ENCODE measurements at regions not wholly inside any gene's neighbourhood (a gene's known extent, or its start where the extent isn't known, plus 50 kb on each side); places are given as distances from the start of the nearest gene placed in this dataset.

GRCh38 chr22:49594078-49594477 lies 233.6 kb downstream of the BRD1 start:
- ATAC-seq (ENCODE audit: low read depth in 2 of 2) (no peak), DNase-seq (no peak)
- Mint-ChIP-seq H3K9me3 (no peaks in the 10 kb centered on the region), H3K4me3 (no peak overlapping the region), H3K4me1 (peaks cover 0 to 9% (median 3%) of the 10 kb centered on the region in 4 donors), H3K27me3 (no peaks in the 10 kb centered on the region), H3K36me3 (no peaks in the 10 kb centered on the region), H3K27ac (no peak overlapping the region)
- Histone ChIP-seq H3K27me3 (ENCODE audit: control insufficient read depth, insufficient read depth, low read length) (no peaks in the 10 kb centered on the region), H3K9me3 (ENCODE audit: control insufficient read depth in 2 of 2, low read length in 2 of 2) (no peaks in the 10 kb centered on the region), H3K4me1 (ENCODE audit: control insufficient read depth, insufficient read depth, low read length, poor library complexity, severe bottlenecking) (no peaks in the 10 kb centered on the region), H3K36me3 (ENCODE audit: control insufficient read depth, insufficient read depth, low read length) (peaks cover 6% of the 10 kb centered on the region), H3K27ac (ENCODE audit: insufficient read depth, low read length, poor library complexity, severe bottlenecking) (no peak overlapping the region), H3K4me3 (ENCODE audit: low read depth, low read length) (no peak overlapping the region)

DNA sequence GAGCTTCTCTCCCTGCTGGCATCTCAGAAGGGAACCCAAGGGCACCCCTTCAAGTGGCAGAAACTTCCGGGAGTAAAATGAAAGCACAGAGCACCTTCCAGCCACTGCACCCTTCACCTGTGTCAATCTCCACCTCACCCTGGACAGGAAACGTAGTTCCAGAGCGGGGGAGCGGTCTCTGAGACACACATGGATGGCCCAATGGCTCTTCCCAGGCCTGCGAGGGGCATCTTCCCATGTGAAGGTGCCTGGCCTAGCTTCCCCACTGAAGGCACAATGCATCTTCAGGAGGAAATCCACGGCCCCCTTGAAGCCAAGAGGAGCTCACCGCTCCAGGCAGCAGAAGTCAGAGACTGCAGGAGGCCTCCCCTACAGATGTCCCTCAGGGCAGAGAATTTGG lies 234.2 kb downstream of the BRD1 start:
- H3K27ac ChIP-seq (ENCODE audit: insufficient read depth, low read length, poor library complexity, severe bottlenecking): no peak overlapping the region
- no peaks in the 10 kb centered on the region for H3K27me3 ChIP-seq (ENCODE audit: control insufficient read depth, insufficient read depth, low read length)
- no peak overlapping the region for H3K4me3 ChIP-seq (ENCODE audit: low read depth, low read length)
- ATAC-seq (ENCODE audit: low read depth in 2 of 2) (no peak), DNase-seq (no peak)
- peaks cover 6% of the 10 kb centered on the region for H3K36me3 ChIP-seq (ENCODE audit: control insufficient read depth, insufficient read depth, low read length)
- Mint-ChIP-seq H3K36me3 (no peaks in the 10 kb centered on the region), H3K27ac (no peak overlapping the region), H3K9me3 (no peaks in the 10 kb centered on the region), H3K4me3 (no peak overlapping the region), H3K4me1 (peaks cover 0 to 11% (median 5%) of the 10 kb centered on the region in 4 donors), H3K27me3 (no peaks in the 10 kb centered on the region)
- no peaks in the 10 kb centered on the region for H3K4me1 ChIP-seq (ENCODE audit: control insufficient read depth, insufficient read depth, low read length, poor library complexity, severe bottlenecking)
- no peaks in the 10 kb centered on the region for H3K9me3 ChIP-seq (ENCODE audit: control insufficient read depth in 2 of 2, low read length in 2 of 2)

DNA sequence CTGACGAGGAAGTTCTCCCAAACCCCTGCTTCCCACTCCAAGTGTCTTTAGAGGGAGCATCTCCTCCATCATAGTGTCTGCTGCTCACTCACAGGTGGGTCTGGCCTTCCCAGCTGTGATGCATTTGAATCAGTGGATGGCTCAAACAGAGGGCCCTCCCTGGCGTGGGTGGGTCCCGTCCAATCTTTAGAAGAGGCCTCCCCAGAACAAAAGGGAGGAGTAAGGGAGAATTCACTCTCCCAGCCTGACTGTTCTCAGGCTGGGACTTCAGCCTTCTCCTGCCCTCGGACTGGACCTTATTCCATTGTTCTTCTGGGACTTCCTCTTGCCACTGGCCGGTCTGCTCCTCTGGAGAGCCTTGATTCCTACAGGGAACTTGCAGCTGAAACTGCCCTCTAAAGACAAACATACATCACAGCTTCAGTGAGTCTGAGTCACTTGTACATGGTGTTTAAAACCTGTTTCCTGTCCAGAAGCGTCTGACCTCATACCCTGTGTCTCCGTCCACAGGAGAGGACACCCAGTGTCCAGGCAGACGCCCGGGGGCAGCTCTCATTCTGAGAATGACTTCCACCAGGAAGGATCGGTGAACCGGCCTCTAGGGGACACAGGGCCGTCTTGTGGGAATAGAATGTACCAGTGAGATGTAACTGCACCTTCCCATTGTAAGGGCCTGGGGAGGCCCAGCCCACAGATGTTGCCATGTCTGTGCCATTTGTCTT lies 234.7 kb downstream of the BRD1 start:
- H3K27ac ChIP-seq (ENCODE audit: insufficient read depth, low read length, poor library complexity, severe bottlenecking): no peak overlapping the region
- no peaks in the 10 kb centered on the region for H3K27me3 Mint-ChIP-seq
- H3K9me3 Mint-ChIP-seq: no peaks in the 10 kb centered on the region
- no peak for ATAC-seq (ENCODE audit: low read depth in 2 of 2)
- no peaks in the 10 kb centered on the region for H3K27me3 ChIP-seq (ENCODE audit: control insufficient read depth, insufficient read depth, low read length)
- no peak for DNase-seq
- no peak overlapping the region for H3K4me3 ChIP-seq (ENCODE audit: low read depth, low read length)
- H3K4me1 ChIP-seq (ENCODE audit: control insufficient read depth, insufficient read depth, low read length, poor library complexity, severe bottlenecking): no peaks in the 10 kb centered on the region
- H3K36me3 Mint-ChIP-seq: no peaks in the 10 kb centered on the region
- peaks cover 0 to 11% (median 5%) of the 10 kb centered on the region in 4 donors for H3K4me1 Mint-ChIP-seq
- H3K36me3 ChIP-seq (ENCODE audit: control insufficient read depth, insufficient read depth, low read length): peaks cover 6% of the 10 kb centered on the region
- H3K4me3 Mint-ChIP-seq: no peak overlapping the region
- no peak overlapping the region for H3K27ac Mint-ChIP-seq
- H3K9me3 ChIP-seq (ENCODE audit: control insufficient read depth in 2 of 2, low read length in 2 of 2): no peaks in the 10 kb centered on the region

- H3K27ac Mint-ChIP-seq: no peak overlapping the region
- peaks cover 0 to 11% (median 5%) of the 10 kb centered on the region in 4 donors for H3K4me1 Mint-ChIP-seq
- no peaks in the 10 kb centered on the region for H3K36me3 Mint-ChIP-seq
- H3K9me3 Mint-ChIP-seq: no peaks in the 10 kb centered on the region
- DNase-seq (no peak), ATAC-seq (ENCODE audit: low read depth in 2 of 2) (no peak)
- H3K27me3 Mint-ChIP-seq: no peaks in the 10 kb centered on the region
- Histone ChIP-seq H3K36me3 (ENCODE audit: control insufficient read depth, insufficient read depth, low read length) (peaks cover 2% of the 10 kb centered on the region), H3K9me3 (ENCODE audit: control insufficient read depth in 2 of 2, low read length in 2 of 2) (no peaks in the 10 kb centered on the region), H3K27me3 (ENCODE audit: control insufficient read depth, insufficient read depth, low read length) (no peaks in the 10 kb centered on the region), H3K4me1 (ENCODE audit: control insufficient read depth, insufficient read depth, low read length, poor library complexity, severe bottlenecking) (no peaks in the 10 kb centered on the region), H3K4me3 (ENCODE audit: low read depth, low read length) (no peak overlapping the region), H3K27ac (ENCODE audit: insufficient read depth, low read length, poor library complexity, severe bottlenecking) (no peak overlapping the region)
- H3K4me3 Mint-ChIP-seq: no peak overlapping the region
These were observed 236.7 kb downstream of the BRD1 start for GRCh38 chr22:49590851-49591445.

- H3K36me3 Mint-ChIP-seq: no peaks in the 10 kb centered on the region
- ATAC-seq (ENCODE audit: low read depth in 2 of 2) (no peak), DNase-seq (no peak)
- no peak overlapping the region for H3K27ac Mint-ChIP-seq
- Histone ChIP-seq H3K36me3 (ENCODE audit: control insufficient read depth, insufficient read depth, low read length) (no peaks in the 10 kb centered on the region), H3K27ac (ENCODE audit: insufficient read depth, low read length, poor library complexity, severe bottlenecking) (no peak overlapping the region), H3K4me1 (ENCODE audit: control insufficient read depth, insufficient read depth, low read length, poor library complexity, severe bottlenecking) (no peaks in the 10 kb centered on the region), H3K27me3 (ENCODE audit: control insufficient read depth, insufficient read depth, low read length) (no peaks in the 10 kb centered on the region), H3K4me3 (ENCODE audit: low read depth, low read length) (no peak overlapping the region), H3K9me3 (ENCODE audit: control insufficient read depth in 2 of 2, low read length in 2 of 2) (no peaks in the 10 kb centered on the region)
- H3K4me1 Mint-ChIP-seq: peaks cover 0 to 11% (median 5%) of the 10 kb centered on the region in 4 donors
- no peak overlapping the region for H3K4me3 Mint-ChIP-seq
- no peaks in the 10 kb centered on the region for H3K9me3 Mint-ChIP-seq
- no peaks in the 10 kb centered on the region for H3K27me3 Mint-ChIP-seq
These were observed 237.3 kb downstream of the BRD1 start for GRCh38 chr22:49590381-49590780.

DNA sequence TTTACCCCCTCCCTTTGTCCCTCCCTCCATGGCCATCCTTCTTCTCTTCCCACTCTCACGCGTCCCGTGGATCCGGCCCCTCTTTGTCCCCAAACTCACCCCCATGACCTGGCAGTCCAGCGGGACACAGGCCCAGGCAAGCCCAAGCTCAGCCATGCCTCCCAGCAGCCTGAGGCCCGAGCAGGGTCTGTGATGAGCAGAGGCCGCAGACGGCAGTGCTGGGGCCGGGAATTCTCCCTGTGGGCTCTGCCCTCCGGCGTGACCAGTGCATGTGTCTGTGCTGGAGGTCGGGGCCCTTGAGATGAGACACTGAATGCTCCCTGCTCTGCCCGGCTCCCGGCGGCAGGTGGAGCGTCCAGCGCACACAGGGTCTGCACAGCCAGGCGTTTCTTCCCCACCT lies 237.9 kb downstream of the BRD1 start:
- H3K27me3 Mint-ChIP-seq: no peaks in the 10 kb centered on the region
- no peak overlapping the region for H3K27ac Mint-ChIP-seq
- H3K9me3 Mint-ChIP-seq: no peaks in the 10 kb centered on the region
- H3K27ac ChIP-seq (ENCODE audit: insufficient read depth, low read length, poor library complexity, severe bottlenecking): no peak overlapping the region
- H3K9me3 ChIP-seq (ENCODE audit: control insufficient read depth in 2 of 2, low read length in 2 of 2): no peaks in the 10 kb centered on the region
- ATAC-seq (ENCODE audit: low read depth in 2 of 2) (no peak), DNase-seq (no peak)
- no peak overlapping the region for H3K4me3 ChIP-seq (ENCODE audit: low read depth, low read length)
- no peaks in the 10 kb centered on the region for H3K36me3 Mint-ChIP-seq
- H3K27me3 ChIP-seq (ENCODE audit: control insufficient read depth, insufficient read depth, low read length): no peaks in the 10 kb centered on the region
- no peaks in the 10 kb centered on the region for H3K36me3 ChIP-seq (ENCODE audit: control insufficient read depth, insufficient read depth, low read length)
- H3K4me1 Mint-ChIP-seq: peaks cover 0 to 11% (median 5%) of the 10 kb centered on the region in 4 donors
- H3K4me1 ChIP-seq (ENCODE audit: control insufficient read depth, insufficient read depth, low read length, poor library complexity, severe bottlenecking): no peaks in the 10 kb centered on the region
- no peak overlapping the region for H3K4me3 Mint-ChIP-seq

GRCh38 chr22:49589301-49589700 lies 238.4 kb downstream of the BRD1 start:
- no peak overlapping the region for H3K27ac ChIP-seq (ENCODE audit: insufficient read depth, low read length, poor library complexity, severe bottlenecking)
- no peak overlapping the region for H3K27ac Mint-ChIP-seq
- no peaks in the 10 kb centered on the region for H3K9me3 ChIP-seq (ENCODE audit: control insufficient read depth in 2 of 2, low read length in 2 of 2)
- H3K9me3 Mint-ChIP-seq: no peaks in the 10 kb centered on the region
- H3K4me3 ChIP-seq (ENCODE audit: low read depth, low read length): no peak overlapping the region
- no peaks in the 10 kb centered on the region for H3K27me3 Mint-ChIP-seq
- no peak overlapping the region for H3K4me3 Mint-ChIP-seq
- no peaks in the 10 kb centered on the region for H3K36me3 Mint-ChIP-seq
- H3K4me1 Mint-ChIP-seq: peaks cover 0 to 11% (median 5%) of the 10 kb centered on the region in 4 donors
- no peaks in the 10 kb centered on the region for H3K36me3 ChIP-seq (ENCODE audit: control insufficient read depth, insufficient read depth, low read length)
- no peak for ATAC-seq (ENCODE audit: low read depth in 2 of 2)
- no peaks in the 10 kb centered on the region for H3K27me3 ChIP-seq (ENCODE audit: control insufficient read depth, insufficient read depth, low read length)
- H3K4me1 ChIP-seq (ENCODE audit: control insufficient read depth, insufficient read depth, low read length, poor library complexity, severe bottlenecking): no peaks in the 10 kb centered on the region
- DNase-seq: no peak

GRCh38 chr22:49588739-49589138 lies 238.9 kb downstream of the BRD1 start:
- H3K27ac ChIP-seq (ENCODE audit: insufficient read depth, low read length, poor library complexity, severe bottlenecking): no peak overlapping the region
- no peak for ATAC-seq (ENCODE audit: low read depth in 2 of 2)
- no peaks in the 10 kb centered on the region for H3K27me3 ChIP-seq (ENCODE audit: control insufficient read depth, insufficient read depth, low read length)
- no peaks in the 10 kb centered on the region for H3K9me3 ChIP-seq (ENCODE audit: control insufficient read depth in 2 of 2, low read length in 2 of 2)
- no peak for DNase-seq
- no peaks in the 10 kb centered on the region for H3K4me1 ChIP-seq (ENCODE audit: control insufficient read depth, insufficient read depth, low read length, poor library complexity, severe bottlenecking)
- Mint-ChIP-seq H3K9me3 (no peaks in the 10 kb centered on the region), H3K36me3 (no peaks in the 10 kb centered on the region), H3K27ac (no peak overlapping the region), H3K4me1 (peaks cover 0 to 8% (median 4%) of the 10 kb centered on the region in 4 donors), H3K4me3 (no peak overlapping the region), H3K27me3 (no peaks in the 10 kb centered on the region)
- H3K4me3 ChIP-seq (ENCODE audit: low read depth, low read length): no peak overlapping the region
- H3K36me3 ChIP-seq (ENCODE audit: control insufficient read depth, insufficient read depth, low read length): no peaks in the 10 kb centered on the region
